ENCODE measurements at regions not wholly inside any gene's neighbourhood (a gene's known extent, or its start where the extent isn't known, plus 50 kb on each side); places are given as distances from the start of the nearest gene placed in this dataset.

DNA sequence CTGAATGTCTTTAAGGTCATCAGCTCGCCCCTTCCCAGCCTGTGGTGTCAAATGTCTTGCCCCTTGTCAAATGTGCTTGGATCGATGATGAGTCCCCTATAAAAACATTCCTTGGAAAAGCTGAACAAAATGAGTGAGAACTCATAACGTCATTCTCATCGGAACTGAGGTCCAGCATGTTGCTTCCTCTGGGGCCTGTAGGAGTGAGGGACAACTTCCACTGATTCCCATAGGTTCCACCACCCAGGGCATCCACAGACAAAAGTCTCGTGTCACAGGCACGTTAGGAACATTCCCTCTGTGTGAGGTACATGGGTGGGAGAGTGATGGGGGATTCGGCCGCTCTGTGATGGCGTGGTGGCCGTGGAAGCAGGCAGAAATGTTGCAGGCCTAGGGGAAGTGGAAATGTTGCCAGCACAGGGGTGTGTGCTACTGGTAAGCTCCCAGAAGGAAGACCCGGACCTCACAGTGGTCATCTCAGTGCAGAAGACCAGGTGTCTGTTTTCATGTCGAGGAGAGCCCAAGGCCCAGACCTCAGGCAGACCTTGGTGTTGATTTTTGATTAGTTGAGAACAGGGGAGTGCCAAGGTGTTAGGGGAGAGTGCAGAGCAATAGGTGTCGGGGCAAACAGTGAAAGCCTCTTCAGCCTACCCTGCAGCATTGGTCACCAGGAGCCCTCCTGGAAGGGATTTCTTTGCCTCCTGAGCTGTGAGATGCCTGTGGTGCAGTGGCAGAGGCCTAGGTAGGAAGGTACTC is 96.8 kb downstream of the SNRPN start:
- peaks cover 55% of the 10 kb centered on the region for H3K9me3 Mint-ChIP-seq
- no peaks in the 10 kb centered on the region for H3K27me3 Mint-ChIP-seq
- H3K4me1 Mint-ChIP-seq = no peaks in the 10 kb centered on the region
- no peak overlapping the region for H3K27ac Mint-ChIP-seq
- H3K4me3 Mint-ChIP-seq = no peak overlapping the region
- H3K36me3 Mint-ChIP-seq = peaks cover 99% of the 10 kb centered on the region
- no peak for ATAC-seq

- Mint-ChIP-seq H3K27ac (no peak overlapping the region), H3K4me3 (no peak overlapping the region), H3K4me1 (no peaks in the 10 kb centered on the region), H3K9me3 (peaks cover 61% of the 10 kb centered on the region), H3K36me3 (peaks cover 99% of the 10 kb centered on the region), H3K27me3 (no peaks in the 10 kb centered on the region)
- ATAC-seq = no peak
These were observed 97.6 kb downstream of the SNRPN start for GRCh38 chr15:25052191-25052999.

GRCh38 chr15:25053000-25053815 is 98.4 kb downstream of the SNRPN start:
- H3K4me3 Mint-ChIP-seq = no peak overlapping the region
- no peaks in the 10 kb centered on the region for H3K27me3 Mint-ChIP-seq
- ATAC-seq = no peak
- H3K9me3 Mint-ChIP-seq = peaks cover 68% of the 10 kb centered on the region
- no peaks in the 10 kb centered on the region for H3K4me1 Mint-ChIP-seq
- peaks cover 99% of the 10 kb centered on the region for H3K36me3 Mint-ChIP-seq
- no peak overlapping the region for H3K27ac Mint-ChIP-seq

GRCh38 chr15:25054329-25054728 is 99.5 kb downstream of the SNRPN start:
- no peaks in the 10 kb centered on the region for H3K4me1 Mint-ChIP-seq
- H3K9me3 Mint-ChIP-seq = peaks cover 71% of the 10 kb centered on the region
- no peaks in the 10 kb centered on the region for H3K27me3 Mint-ChIP-seq
- ATAC-seq = no peak
- H3K36me3 Mint-ChIP-seq = peaks cover 100% of the 10 kb centered on the region
- no peak overlapping the region for H3K4me3 Mint-ChIP-seq
- no peak overlapping the region for H3K27ac Mint-ChIP-seq

- no peak overlapping the region for H3K27ac Mint-ChIP-seq
- H3K9me3 Mint-ChIP-seq = peaks cover 74% of the 10 kb centered on the region
- H3K4me3 Mint-ChIP-seq = no peak overlapping the region
- peaks cover 100% of the 10 kb centered on the region for H3K36me3 Mint-ChIP-seq
- no peak for ATAC-seq
- H3K4me1 Mint-ChIP-seq = no peaks in the 10 kb centered on the region
- no peaks in the 10 kb centered on the region for H3K27me3 Mint-ChIP-seq
These were observed 100.2 kb downstream of the SNRPN start for GRCh38 chr15:25054943-25055342.

- Mint-ChIP-seq H3K9me3 (peaks cover 75% of the 10 kb centered on the region), H3K4me3 (no peak overlapping the region), H3K27ac (no peak overlapping the region), H3K36me3 (peaks cover 100% of the 10 kb centered on the region), H3K27me3 (no peaks in the 10 kb centered on the region), H3K4me1 (no peaks in the 10 kb centered on the region)
- ATAC-seq = no peak
These were observed 100.7 kb downstream of the SNRPN start for GRCh38 chr15:25055356-25056068.

DNA sequence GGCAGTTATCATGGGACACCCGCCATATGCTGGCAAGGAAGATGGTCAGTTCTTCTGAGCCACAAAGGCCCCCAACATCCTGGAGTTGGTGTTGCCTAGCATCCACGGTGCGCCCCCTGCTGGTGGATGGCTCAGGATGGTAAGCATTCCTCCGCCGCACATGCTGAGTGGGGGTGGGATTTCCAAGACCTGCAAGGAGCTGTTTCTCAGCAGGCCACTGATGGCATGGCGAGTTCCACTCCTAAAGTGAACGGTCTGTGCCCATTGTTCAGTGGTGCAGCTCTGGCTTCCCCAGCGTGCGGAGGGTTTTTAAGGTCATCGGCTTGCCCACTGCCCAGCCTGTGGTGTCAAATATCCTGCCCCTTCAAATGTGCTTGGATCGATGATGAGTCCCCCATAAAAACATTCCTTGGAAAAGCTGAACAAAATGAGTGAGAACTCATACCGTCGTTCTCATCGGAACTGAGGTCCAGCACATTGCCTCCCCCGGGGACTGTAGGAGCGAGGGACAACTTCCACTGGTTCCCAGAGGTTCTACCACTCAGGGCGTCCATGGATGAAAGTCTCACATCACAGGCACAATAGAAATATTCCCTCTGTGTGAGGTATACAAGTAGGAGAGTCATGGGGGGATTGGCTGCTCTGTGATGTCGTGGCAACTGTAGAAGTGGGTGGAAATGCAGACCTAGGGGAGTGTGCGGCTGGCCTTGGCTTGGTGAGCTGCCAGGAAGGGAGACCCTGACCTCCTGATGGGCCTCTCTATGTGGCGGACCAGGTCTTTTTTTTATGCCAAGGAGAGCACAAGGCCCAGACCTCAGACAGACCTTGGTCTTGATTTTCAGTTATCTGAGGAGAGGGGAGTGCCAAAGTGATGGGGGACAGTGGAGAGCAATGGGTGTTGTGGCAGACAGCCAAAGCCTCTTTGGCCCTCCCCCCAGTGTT is 102.0 kb downstream of the SNRPN start:
- Mint-ChIP-seq H3K4me3 (no peak overlapping the region), H3K36me3 (peaks cover 100% of the 10 kb centered on the region), H3K9me3 (peaks cover 74% of the 10 kb centered on the region), H3K27ac (no peak overlapping the region), H3K4me1 (no peaks in the 10 kb centered on the region), H3K27me3 (no peaks in the 10 kb centered on the region)
- no peak for ATAC-seq

DNA sequence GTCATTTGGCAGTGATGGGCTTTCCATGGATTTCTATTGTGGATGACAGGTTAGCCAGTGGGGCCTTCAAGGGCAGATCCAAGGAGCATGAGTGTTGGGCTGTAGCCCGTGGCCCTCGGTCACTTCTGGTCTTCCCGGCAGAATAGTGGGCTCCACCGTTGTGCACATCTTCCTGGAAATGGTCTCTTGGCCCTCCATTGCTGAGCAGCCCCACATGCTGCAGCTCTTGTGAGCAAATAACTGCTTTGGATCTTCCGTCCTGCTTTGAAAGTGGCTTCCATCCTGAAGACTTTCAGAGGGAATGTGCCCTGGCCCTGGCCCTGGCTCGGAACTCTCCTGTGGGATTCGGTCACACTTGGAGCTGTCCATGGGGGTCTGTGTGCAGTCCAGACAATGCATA is 102.8 kb downstream of the SNRPN start:
- H3K9me3 Mint-ChIP-seq = peaks cover 72% of the 10 kb centered on the region
- H3K27me3 Mint-ChIP-seq = no peaks in the 10 kb centered on the region
- H3K36me3 Mint-ChIP-seq = peaks cover 100% of the 10 kb centered on the region
- H3K4me3 Mint-ChIP-seq = no peak overlapping the region
- no peak for ATAC-seq
- H3K27ac Mint-ChIP-seq = no peak overlapping the region
- no peaks in the 10 kb centered on the region for H3K4me1 Mint-ChIP-seq

DNA sequence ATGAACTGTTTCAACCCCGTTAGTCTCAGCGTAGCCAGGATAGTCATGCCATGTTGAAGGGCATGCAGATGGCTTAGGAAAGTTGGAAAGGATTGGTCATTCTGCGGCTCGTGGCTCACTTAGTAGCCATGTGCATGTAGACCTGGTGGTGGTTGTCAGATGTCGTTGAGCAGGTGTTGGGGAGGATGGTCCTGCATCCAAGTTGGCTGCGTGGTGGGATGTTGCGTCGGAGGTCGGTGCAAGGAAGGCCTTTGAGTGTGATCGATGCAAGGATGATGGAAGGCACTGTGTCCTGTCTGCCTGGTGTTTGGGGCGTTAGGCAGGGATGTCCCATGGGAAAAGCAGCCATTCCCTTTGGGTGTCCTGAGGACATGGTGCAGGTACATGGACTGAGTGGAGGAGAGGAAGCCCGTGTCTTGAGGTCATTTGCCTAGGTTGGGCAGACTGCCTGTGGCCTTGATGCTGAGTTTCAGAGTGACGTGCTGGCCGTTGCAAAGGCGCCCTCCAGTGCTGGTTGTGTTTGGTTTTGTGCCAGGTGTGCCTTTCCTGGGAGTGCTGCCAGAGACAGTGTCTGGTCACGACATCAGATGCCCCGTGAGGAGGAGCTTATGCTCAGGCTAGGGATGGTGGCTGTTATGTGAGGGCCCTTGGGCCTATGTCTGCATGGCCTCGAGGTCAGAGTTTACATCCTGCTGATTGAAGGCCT is 103.4 kb downstream of the SNRPN start:
- Mint-ChIP-seq H3K36me3 (peaks cover 100% of the 10 kb centered on the region), H3K27me3 (no peaks in the 10 kb centered on the region), H3K27ac (no peak overlapping the region), H3K4me1 (no peaks in the 10 kb centered on the region), H3K4me3 (no peak overlapping the region), H3K9me3 (peaks cover 73% of the 10 kb centered on the region)
- ATAC-seq = no peak

DNA sequence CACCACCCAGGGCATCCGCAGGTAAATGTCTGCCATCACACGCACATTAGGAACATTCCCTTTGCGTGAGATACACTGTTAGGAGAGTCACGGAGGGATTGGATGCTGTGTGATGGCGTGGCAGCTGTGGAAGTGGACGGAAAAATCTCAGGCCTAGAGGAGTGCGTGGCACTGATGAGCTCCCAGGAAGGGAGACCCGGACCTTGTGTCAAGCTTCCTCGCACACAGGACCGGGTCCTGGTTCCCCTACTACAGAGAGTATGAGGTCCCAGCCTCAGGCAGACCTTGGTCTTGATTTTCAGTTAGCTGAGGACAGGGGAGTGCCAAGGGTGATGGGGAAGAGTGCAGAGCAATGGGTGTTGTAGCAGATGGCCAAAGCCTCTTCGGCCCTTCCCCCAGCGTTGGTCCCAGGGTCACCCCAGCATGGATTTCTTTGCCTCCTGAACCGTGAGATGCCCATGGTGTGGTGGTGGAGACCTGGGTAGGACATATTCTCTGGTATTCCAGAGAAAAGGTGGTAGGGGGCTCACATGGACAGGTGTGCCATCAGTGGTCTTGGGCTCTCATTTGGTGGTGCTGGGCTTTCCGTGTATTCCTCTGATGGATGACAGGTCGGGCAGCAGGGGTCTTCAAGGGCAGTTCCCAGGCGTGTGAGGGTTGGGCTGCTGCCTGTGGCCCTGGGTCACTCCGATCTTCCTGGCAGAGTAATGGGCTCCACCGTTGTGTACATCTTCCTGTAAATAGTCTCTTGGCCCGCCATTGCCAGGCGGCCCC is 105.1 kb downstream of the SNRPN start:
- Mint-ChIP-seq H3K36me3 (peaks cover 100% of the 10 kb centered on the region), H3K9me3 (peaks cover 75% of the 10 kb centered on the region), H3K4me3 (no peak overlapping the region), H3K4me1 (no peaks in the 10 kb centered on the region), H3K27me3 (no peaks in the 10 kb centered on the region), H3K27ac (no peak overlapping the region)
- no peak for ATAC-seq

DNA sequence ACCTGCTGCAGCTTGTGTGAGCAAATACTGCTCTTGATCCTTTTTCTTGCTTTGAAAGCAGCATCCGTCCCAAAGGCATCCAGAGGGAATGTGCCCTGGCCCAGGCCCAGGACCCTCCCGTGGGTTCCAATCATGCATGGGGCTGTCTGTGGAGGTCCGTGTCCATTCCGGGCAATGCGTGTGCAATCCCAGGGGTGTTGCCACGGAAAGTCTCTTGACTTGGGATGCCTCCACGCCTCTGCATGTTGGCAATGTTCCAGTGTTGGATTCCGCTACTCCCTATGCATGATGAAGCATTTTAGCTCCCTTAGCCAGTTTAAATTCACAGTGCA is 105.7 kb downstream of the SNRPN start:
- peaks cover 100% of the 10 kb centered on the region for H3K36me3 Mint-ChIP-seq
- peaks cover 73% of the 10 kb centered on the region for H3K9me3 Mint-ChIP-seq
- no peak for ATAC-seq
- H3K27me3 Mint-ChIP-seq = no peaks in the 10 kb centered on the region
- no peak overlapping the region for H3K4me3 Mint-ChIP-seq
- no peak overlapping the region for H3K27ac Mint-ChIP-seq
- no peaks in the 10 kb centered on the region for H3K4me1 Mint-ChIP-seq

DNA sequence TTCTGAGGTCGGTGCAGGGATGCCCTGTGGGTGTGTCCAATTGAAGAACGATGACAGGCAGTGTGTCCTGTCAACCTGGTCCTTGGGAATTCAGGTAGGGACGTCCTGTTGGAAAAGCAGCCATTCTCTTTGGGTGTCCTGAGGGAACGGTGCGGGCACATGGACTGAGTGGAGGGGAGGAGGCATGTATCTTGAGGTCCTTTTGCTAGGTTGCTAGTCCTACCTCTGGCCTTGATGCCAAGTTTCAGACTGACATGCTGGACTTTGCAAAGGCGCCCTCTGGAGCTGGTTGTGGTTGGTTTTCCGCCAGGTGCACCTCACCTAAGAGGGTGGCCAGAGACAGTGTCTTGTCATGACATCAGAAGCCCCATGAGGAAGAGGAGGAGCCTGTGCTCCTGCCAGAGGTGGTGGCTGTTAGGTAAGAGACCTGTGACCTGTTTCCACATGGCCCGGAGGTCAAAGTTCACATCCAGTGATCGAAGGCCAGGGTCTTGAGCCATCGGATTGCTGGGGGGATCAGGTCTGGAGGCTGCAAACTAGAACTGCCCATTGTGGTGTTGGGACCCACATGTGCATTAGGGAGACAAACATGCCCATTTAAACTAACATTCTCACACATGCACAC is 106.3 kb downstream of the SNRPN start:
- no peaks in the 10 kb centered on the region for H3K27me3 Mint-ChIP-seq
- ATAC-seq = no peak
- no peak overlapping the region for H3K4me3 Mint-ChIP-seq
- H3K36me3 Mint-ChIP-seq = peaks cover 100% of the 10 kb centered on the region
- peaks cover 74% of the 10 kb centered on the region for H3K9me3 Mint-ChIP-seq
- H3K4me1 Mint-ChIP-seq = no peaks in the 10 kb centered on the region
- H3K27ac Mint-ChIP-seq = no peak overlapping the region

All from stimulated activated memory B cell treated with anti-CD40 and anti-IgM and Interleukin-4, amounts not matched to agents 10 μg/mL and 1 μg/mL and 100 μg/mL, for 72 hours (primary cell).